HG02623 (cell line): ENCODE measurements at regions not wholly inside any gene's neighbourhood (a gene's known extent, or its start where the extent isn't known, plus 50 kb on each side); places are given as distances from the start of the nearest gene placed in this dataset.

Experiments
- ATAC-seq: cut with Tn5 transposase; IDR thresholded peaks from one replicate; pipeline ENCODE4 v1.9.1; 2021; ENCODE audit warnings: moderate library complexity; ENCODE audit not compliant: unreplicated experiment

- ATAC-seq = no peak
Observed at GRCh38 chr9:85268131-85268530, 473.6 kb downstream of the AGTPBP1 start.

- no peak for ATAC-seq
Observed at GRCh38 chr9:85264695-85265094, 477.1 kb downstream of the AGTPBP1 start.

GRCh38 chr9:85263288-85263687, 478.5 kb downstream of the AGTPBP1 start:
- ATAC-seq = no peak

- no peak for ATAC-seq
Observed at GRCh38 chr9:85262333-85262732, 479.4 kb downstream of the AGTPBP1 start.

- ATAC-seq = no peak
Observed at GRCh38 chr9:85260275-85260845, 481.4 kb downstream of the AGTPBP1 start.

GRCh38 chr9:85258823-85259370, 482.9 kb downstream of the AGTPBP1 start:
- ATAC-seq = no peak

GRCh38 chr9:85258236-85258635, 483.5 kb downstream of the AGTPBP1 start:
- no peak for ATAC-seq

GRCh38 chr9:85249313-85249621, 492.5 kb downstream of the AGTPBP1 start:
- ATAC-seq = no peak

- ATAC-seq = no peak
Observed at GRCh38 chr9:85248514-85249312, 493.0 kb downstream of the AGTPBP1 start.

- ATAC-seq = no peak
Observed at GRCh38 chr9:85246541-85246940, 495.2 kb downstream of the AGTPBP1 start.

GRCh38 chr9:85244856-85245255, 496.9 kb downstream of the AGTPBP1 start:
- ATAC-seq = no peak

- ATAC-seq = no peak
Observed at GRCh38 chr9:85243977-85244376, 497.8 kb downstream of the AGTPBP1 start.

GRCh38 chr9:85237478-85237877, 504.3 kb downstream of the AGTPBP1 start:
- ATAC-seq = no peak

GRCh38 chr9:85230081-85230480, 511.7 kb downstream of the AGTPBP1 start:
- ATAC-seq = no peak

- no peak for ATAC-seq
Observed at GRCh38 chr9:85228111-85228855, 513.5 kb downstream of the AGTPBP1 start.

- no peak for ATAC-seq
Observed at GRCh38 chr9:85225180-85225579, 516.6 kb downstream of the AGTPBP1 start.

- ATAC-seq = no peak
Observed at GRCh38 chr9:85224729-85225128, 517.0 kb downstream of the AGTPBP1 start.

GRCh38 chr9:85224301-85224700, 517.5 kb downstream of the AGTPBP1 start:
- no peak for ATAC-seq

GRCh38 chr9:85223506-85224125, 518.1 kb downstream of the AGTPBP1 start:
- no peak for ATAC-seq

- ATAC-seq = no peak
Observed at GRCh38 chr9:85216601-85217000, 525.2 kb downstream of the AGTPBP1 start.

- ATAC-seq = no peak
Observed at GRCh38 chr9:85215961-85216360, 525.8 kb downstream of the AGTPBP1 start.
